ENCODE measurements at regions not wholly inside any gene's neighbourhood (a gene's known extent, or its start where the extent isn't known, plus 50 kb on each side); places are given as distances from the start of the nearest gene placed in this dataset.

DNA sequence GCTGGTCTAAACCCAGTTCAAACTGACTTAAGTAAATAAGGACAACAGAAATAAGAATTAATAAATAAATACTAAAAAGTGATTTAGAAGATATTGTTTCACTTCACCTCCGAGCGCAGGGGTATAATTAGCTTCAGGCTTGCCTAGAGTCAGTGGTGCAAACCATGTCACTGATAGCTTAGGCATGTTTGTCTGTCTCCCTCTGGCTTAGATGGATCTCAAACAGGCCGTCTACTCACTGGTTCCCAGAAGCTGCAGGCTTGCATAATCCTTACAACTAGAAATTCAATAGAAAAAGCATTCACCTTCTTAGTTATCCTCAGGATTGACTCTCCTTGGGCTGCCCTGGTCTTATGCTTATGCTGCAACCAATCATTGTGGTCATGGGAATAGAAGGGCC, 629.8 kb upstream of the WWC1 start:
- DNase-seq, result no peak
- no peak for TF ChIP-seq GATA1 (IDR thresholded peaks at IDR 0.05; ENCODE audit: low read depth, low read length)
- no peak for TF ChIP-seq POLR2A (IDR thresholded peaks at IDR 0.05; ENCODE audit: low read length)

DNA sequence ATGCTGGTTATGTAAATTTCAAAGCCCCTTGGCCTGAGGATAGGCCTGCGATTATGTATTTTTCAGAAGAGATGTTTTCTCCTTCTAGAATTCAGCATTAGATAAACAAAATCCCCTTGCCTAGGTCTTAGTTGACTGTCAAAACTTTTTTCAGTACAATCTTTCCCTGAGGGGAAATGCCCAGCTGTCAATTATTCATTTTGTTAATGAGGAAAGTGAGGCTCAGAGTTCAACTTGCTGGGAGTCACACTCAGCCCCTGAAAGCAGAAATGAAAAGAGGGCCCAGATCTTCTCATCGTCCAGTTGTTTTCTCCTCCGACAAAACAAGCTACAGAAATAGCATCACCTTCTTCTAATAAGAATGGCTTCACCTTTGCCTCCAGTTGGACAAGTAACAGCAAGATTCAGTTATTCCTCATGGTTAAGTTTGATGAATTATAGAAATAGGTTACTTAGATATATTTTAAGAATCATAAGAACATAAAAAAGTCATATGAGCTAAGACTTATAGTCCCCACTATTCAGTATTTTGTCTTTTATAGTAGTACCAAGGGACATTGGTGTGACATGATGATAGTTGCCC, 627.1 kb upstream of the WWC1 start:
- no peak for TF ChIP-seq POLR2A (IDR thresholded peaks at IDR 0.05; ENCODE audit: low read length)
- no peak for TF ChIP-seq GATA1 (IDR thresholded peaks at IDR 0.05; ENCODE audit: low read depth, low read length)
- DNase-seq, result no peak

DNA sequence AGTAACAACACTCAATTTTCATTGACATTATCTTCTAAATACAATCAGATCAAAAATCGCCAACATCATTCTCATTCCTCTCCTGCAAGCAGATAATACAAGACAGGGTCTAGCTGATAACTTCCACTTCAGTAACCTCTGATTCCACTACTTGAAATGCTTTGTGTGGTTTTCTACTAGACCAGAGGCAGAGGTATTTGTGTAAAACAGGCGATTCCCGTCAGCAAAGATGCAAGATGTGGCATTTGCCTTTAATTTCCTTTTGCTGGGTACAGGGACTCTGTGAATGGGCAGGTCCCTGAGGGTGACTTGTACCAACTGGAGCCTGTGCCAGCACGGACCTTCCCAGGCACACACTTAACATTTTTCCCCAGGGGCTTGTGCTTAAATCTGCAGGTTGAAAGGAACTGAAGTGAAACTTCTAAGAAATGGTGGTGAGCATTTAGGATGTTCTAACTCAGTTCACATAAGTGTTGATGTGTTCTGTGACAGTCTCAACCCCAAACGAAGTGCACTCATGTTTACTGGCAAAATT, 625.5 kb upstream of the WWC1 start:
- no peak for DNase-seq
- TF ChIP-seq GATA1 (IDR thresholded peaks at IDR 0.05; ENCODE audit: low read depth, low read length) (no peak), POLR2A (IDR thresholded peaks at IDR 0.05; ENCODE audit: low read length) (no peak)

- no peak for DNase-seq
- TF ChIP-seq GATA1 (IDR thresholded peaks at IDR 0.05; ENCODE audit: low read depth, low read length), result no peak
- TF ChIP-seq POLR2A (IDR thresholded peaks at IDR 0.05; ENCODE audit: low read length), result no peak
Measured at GRCh38 chr5:167671176-167671575, 620.3 kb upstream of the WWC1 start.

GRCh38 chr5:167673942-167674341, 617.5 kb upstream of the WWC1 start:
- DNase-seq, result no peak
- TF ChIP-seq POLR2A (IDR thresholded peaks at IDR 0.05; ENCODE audit: low read length), result no peak

DNA sequence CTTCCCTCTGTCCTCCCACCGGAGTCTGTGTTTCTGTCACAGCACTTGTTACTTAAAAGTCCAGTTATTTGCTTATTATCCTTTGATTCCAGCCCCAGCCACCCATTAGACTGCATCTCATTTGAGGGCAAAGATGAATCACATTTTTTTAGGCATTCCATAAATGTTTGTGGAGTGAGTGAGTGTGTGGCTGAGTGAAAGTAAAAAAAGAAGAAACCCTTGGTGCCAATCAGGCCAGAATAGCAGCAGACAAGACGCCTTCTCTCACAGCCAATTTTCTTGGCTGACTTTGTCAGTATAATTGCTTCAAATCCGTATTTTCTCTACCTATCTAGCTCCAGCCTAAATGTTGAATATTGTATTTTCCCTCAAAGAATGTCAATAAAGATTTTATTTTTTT, 613.0 kb upstream of the WWC1 start:
- TF ChIP-seq POLR2A (IDR thresholded peaks at IDR 0.05; ENCODE audit: low read length) (no peak), GATA1 (IDR thresholded peaks at IDR 0.05; ENCODE audit: low read depth, low read length) (no peak)
- no peak for DNase-seq

DNA sequence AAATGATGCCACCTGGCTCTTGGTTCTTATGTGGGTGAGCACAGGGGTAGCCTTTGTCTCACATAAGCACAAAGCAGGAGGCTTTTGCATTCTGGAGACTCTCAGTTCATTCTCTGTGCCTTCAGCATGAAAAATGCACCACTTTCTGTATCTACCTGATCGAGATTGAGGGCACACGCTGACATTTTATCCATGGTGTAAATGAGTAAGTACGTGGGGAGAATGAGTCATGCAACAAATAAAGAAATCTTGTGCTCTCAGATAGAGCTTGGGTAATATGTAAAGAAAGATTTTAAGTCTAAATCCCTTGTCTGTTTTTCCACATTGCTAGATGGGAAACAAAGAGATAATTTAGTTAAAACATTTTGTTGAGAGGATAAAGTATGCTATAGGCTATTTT, 607.2 kb upstream of the WWC1 start:
- DNase-seq, result no peak
- TF ChIP-seq GATA1 (IDR thresholded peaks at IDR 0.05; ENCODE audit: low read depth, low read length) (no peak), POLR2A (IDR thresholded peaks at IDR 0.05; ENCODE audit: low read length) (no peak)

- no peak for DNase-seq
- no peak for TF ChIP-seq POLR2A (IDR thresholded peaks at IDR 0.05; ENCODE audit: low read length)
- TF ChIP-seq GATA1 (IDR thresholded peaks at IDR 0.05; ENCODE audit: low read depth, low read length), result no peak
Measured at GRCh38 chr5:167688341-167689130, 602.9 kb upstream of the WWC1 start.

DNA sequence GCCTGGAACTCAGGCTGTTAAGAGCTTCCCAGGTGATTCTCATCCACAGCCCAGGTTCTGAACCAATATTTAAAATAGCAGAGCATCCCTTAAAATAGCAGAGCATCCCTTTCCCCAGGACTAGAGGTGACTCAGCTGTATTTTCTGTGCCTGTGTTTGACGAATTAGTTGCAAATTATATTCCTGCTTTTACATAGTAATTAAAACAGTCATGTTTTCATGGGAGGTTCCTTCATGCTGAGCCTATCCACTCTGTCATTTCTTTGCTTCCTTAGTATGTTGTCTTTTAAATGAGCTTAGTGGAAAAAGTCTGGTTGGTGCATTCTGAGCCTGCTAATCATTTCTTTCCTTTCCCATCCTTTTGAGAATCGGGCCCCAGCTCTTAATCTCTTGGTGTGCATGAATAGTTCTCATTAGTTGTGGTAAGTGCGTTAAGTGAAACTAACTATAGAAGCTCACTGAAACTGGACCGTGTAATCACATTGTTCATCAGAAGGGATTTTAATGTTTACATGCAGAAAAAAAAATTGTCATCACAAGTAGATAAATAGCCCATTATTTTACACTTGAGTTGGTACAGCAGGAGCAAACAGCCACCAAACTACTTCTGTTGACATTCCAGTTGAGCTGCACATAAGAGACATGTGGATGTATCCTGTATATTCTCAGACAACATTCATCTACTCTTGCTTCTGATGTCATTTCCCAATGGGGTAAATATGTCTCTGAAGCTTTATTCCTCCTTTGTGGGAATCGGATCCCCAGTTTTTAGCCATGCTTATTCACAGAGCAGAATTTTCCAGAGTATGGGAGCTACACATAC, 596.9 kb upstream of the WWC1 start:
- DNase-seq, result no peak
- TF ChIP-seq GATA1 (IDR thresholded peaks at IDR 0.05; ENCODE audit: low read depth, low read length) (no peak), POLR2A (IDR thresholded peaks at IDR 0.05; ENCODE audit: low read length) (no peak)

GRCh38 chr5:167696558-167697314, 594.7 kb upstream of the WWC1 start:
- no peak for DNase-seq
- TF ChIP-seq GATA1 (IDR thresholded peaks at IDR 0.05; ENCODE audit: low read depth, low read length), result no peak
- TF ChIP-seq POLR2A (IDR thresholded peaks at IDR 0.05; ENCODE audit: low read length), result no peak

DNA sequence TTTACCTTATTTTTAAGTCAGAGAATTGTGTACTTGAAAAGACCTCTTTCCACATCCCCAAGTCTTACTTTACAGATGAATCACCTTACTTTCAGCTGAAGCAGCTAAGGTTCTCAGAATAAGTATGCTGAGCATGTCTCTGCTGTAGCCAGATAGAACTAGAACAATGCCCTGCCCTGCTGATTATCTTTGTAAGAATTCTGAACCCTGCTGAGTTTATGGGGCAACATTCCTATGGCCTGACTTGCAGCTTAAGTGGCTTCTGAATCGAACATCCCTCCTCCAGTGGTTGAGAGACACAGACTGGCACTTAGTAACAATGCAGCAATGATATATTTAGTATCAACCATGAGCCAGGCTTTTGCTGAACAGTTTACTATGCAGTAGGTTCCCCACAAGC, 592.0 kb upstream of the WWC1 start:
- peak; percentile 8 to 39 for DNase-seq
- TF ChIP-seq GATA1 (IDR thresholded peaks at IDR 0.05; ENCODE audit: low read depth, low read length) (no peak), POLR2A (IDR thresholded peaks at IDR 0.05; ENCODE audit: low read length) (no peak)

GRCh38 chr5:167701051-167701450, 590.4 kb upstream of the WWC1 start:
- no peak for TF ChIP-seq POLR2A (IDR thresholded peaks at IDR 0.05; ENCODE audit: low read length)
- TF ChIP-seq GATA1 (IDR thresholded peaks at IDR 0.05; ENCODE audit: low read depth, low read length), result no peak
- no peak for DNase-seq

DNA sequence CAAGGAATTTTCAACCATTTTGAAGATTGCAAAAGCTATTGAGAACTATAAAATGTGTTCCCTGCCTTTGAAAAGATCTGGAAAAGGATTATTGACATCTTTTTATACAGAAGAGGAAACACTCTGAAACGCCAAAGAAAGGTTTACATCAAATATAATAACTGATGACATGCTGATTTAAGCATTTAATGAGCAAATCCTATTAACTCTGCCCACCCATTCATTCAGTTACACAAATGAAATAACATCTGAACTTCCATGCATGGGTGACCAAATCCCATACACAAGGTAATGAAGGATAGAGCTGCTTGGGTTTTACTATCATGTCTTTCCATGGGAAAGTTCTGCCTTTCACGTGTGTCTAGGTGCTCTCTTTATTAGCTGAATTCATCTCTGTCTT, 589.4 kb upstream of the WWC1 start:
- no peak for DNase-seq
- no peak for TF ChIP-seq GATA1 (IDR thresholded peaks at IDR 0.05; ENCODE audit: low read depth, low read length)

DNA sequence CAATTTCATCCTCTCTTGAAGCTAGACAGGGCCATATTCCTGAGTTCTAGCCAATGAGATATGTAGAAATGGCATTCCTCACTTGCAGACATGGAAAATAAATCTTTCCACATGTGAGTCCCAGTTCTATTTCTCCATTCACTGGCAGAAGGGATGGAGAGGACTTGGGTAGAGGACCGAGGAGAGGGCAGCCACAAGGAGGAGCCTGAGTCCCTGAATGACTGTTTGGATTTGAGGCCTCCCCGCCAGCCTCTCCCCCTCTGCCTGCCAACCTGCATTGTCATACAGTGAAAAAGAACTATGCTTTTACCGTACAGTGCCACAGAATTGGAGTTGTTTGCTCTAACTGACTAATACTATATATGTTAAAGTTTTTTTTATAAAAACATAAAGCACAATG, 583.0 kb upstream of the WWC1 start:
- TF ChIP-seq POLR2A (IDR thresholded peaks at IDR 0.05; ENCODE audit: low read length), result no peak
- TF ChIP-seq GATA1 (IDR thresholded peaks at IDR 0.05; ENCODE audit: low read depth, low read length), result no peak
- no peak for DNase-seq
